ENCODE measurements at regions not wholly inside any gene's neighbourhood (a gene's known extent, or its start where the extent isn't known, plus 50 kb on each side); places are given as distances from the start of the nearest gene placed in this dataset.
"Not testable (repeated sequence)": the region's sequence is repeated elsewhere in the genome, so short reads cannot be mapped to it uniquely, and the experiment has no call there.

GRCh38 chr11:112661571-112661970 is 299.6 kb upstream of the NCAM1 start:
- DNase-seq: no peak

GRCh38 chr11:112662554-112662953 is 298.7 kb upstream of the NCAM1 start:
- DNase-seq: no peak

GRCh38 chr11:112663947-112664634 is 297.1 kb upstream of the NCAM1 start:
- DNase-seq: no peak

- no peak for DNase-seq
Measured at GRCh38 chr11:112665291-112665690, 295.9 kb upstream of the NCAM1 start.

- no peak for DNase-seq
Measured at GRCh38 chr11:112666253-112666652, 295.0 kb upstream of the NCAM1 start.

GRCh38 chr11:112670806-112671570 is 290.2 kb upstream of the NCAM1 start:
- no peak for DNase-seq

GRCh38 chr11:112673401-112673800 is 287.8 kb upstream of the NCAM1 start:
- DNase-seq: not testable (repeated sequence)

GRCh38 chr11:112685111-112685510 is 276.1 kb upstream of the NCAM1 start:
- DNase-seq: no peak

- DNase-seq: no peak
Measured at GRCh38 chr11:112689851-112690250, 271.4 kb upstream of the NCAM1 start.

- DNase-seq: no peak
Measured at GRCh38 chr11:112693781-112694180, 267.4 kb upstream of the NCAM1 start.

- DNase-seq: no peak
Measured at GRCh38 chr11:112694245-112694644, 267.0 kb upstream of the NCAM1 start.

- no peak for DNase-seq
Measured at GRCh38 chr11:112694813-112695212, 266.4 kb upstream of the NCAM1 start.

GRCh38 chr11:112697391-112698178 is 263.6 kb upstream of the NCAM1 start:
- DNase-seq: no peak

GRCh38 chr11:112705148-112705547 is 256.1 kb upstream of the NCAM1 start:
- no peak for DNase-seq

GRCh38 chr11:112706863-112707262 is 254.4 kb upstream of the NCAM1 start:
- no peak for DNase-seq

GRCh38 chr11:112714340-112714739 is 246.9 kb upstream of the NCAM1 start:
- not testable (repeated sequence) for DNase-seq

- DNase-seq: no peak
Measured at GRCh38 chr11:112715056-112715455, 246.2 kb upstream of the NCAM1 start.

- DNase-seq: no peak
Measured at GRCh38 chr11:112718483-112718882, 242.7 kb upstream of the NCAM1 start.

- DNase-seq: no peak
Measured at GRCh38 chr11:112719736-112720525, 241.3 kb upstream of the NCAM1 start.

- no peak for DNase-seq
Measured at GRCh38 chr11:112722148-112722547, 239.1 kb upstream of the NCAM1 start.

GRCh38 chr11:112722876-112723275 is 238.3 kb upstream of the NCAM1 start:
- no peak for DNase-seq

- no peak for DNase-seq
Measured at GRCh38 chr11:112723676-112724495, 237.3 kb upstream of the NCAM1 start.

Data from activated effector memory CD4-positive, alpha-beta T cell treated with anti-CD3 and anti-CD28 coated beads, Interleukin-2, amount 50 U/mL, for 16 hours (primary cell).